Gastrocnemius medialis (tissue), 4 donors: ENCODE measurements at regions not wholly inside any gene's neighbourhood (a gene's known extent, or its start where the extent isn't known, plus 50 kb on each side); places are given as distances from the start of the nearest gene placed in this dataset.
"Not testable (repeated sequence)": the region's sequence is repeated elsewhere in the genome, so short reads cannot be mapped to it uniquely, and the experiment has no call there.

Source experiments
- ATAC-seq, 2 donors: fragments of 150-250 bp; one replicate each; pipeline ENCODE4 v1.9.1; 2016
- DNase-seq, 2 donors: peaks; one replicate each; pipeline ENCODE4 v3.0.0-alpha.2; 2019
- H3K27ac ChIP-seq, 4 donors: fragments of 200-600 bp; sonication (generic); 1 replicate in 1 of 4; 2 replicates in 3 of 4; pipeline ENCODE4 v1.5.1; 2016 to 2018; ENCODE audit warnings: mild to moderate bottlenecking in 2 of 4, moderate library complexity in 1 of 4
- H3K27me3 ChIP-seq, 3 donors: fragments of 200-600 bp; sonication (generic) in 2 of 3; 1 replicate in 1 of 3; 2 replicates in 2 of 3; pipeline versions ENCODE4 v1.5.1 to v1.6.0; 2016 to 2019; ENCODE audit warnings: mild to moderate bottlenecking in 1 of 3, moderate library complexity in 1 of 3
- H3K36me3 ChIP-seq, 2 donors: fragments of 200-600 bp; sonication (generic) in 1 of 2; one replicate each; pipeline ENCODE4 v1.5.1; 2017 to 2018
- H3K4me1 ChIP-seq, 2 donors: fragments of 200-600 bp; sonication (generic) in 1 of 2; one replicate each; pipeline ENCODE4 v1.5.1; 2016 to 2017; ENCODE audit warnings: mild to moderate bottlenecking in 2 of 2
- H3K4me3 ChIP-seq, 4 donors: fragments of 200-600 bp; sonication (generic) in 3 of 4; 1 replicate in 1 of 4; 2 replicates in 3 of 4; pipeline ENCODE4 v1.5.1; 2016 to 2019; ENCODE audit warnings: mild to moderate bottlenecking in 2 of 4
- H3K9me3 ChIP-seq, 3 donors: fragments of 200-600 bp; sonication (generic) in 2 of 3; 1 replicate in 1 of 3; 2 replicates in 2 of 3; pipeline ENCODE4 v1.5.1; 2016 to 2019
- POLR2A ChIP-seq, 2 donors: fragments of 450-650 bp; IDR thresholded peaks; one replicate each; pipeline ENCODE4 v1.6.1; 2017; ENCODE audit warnings: antibody characterized with exemption in 2 of 2, mild to moderate bottlenecking in 2 of 2, moderate library complexity in 2 of 2
- in situ Hi-C, 4 donors: fragments of 200-750 bp; cut with MboI; loops; one replicate each; pipeline versions ENCODE4 v1.15.0 to v1.8.0; 2017; ENCODE audit warnings: low sequenced_read_pairs in 4 of 4
- intact Hi-C: fragments of 100-400 bp; cut with DNase I; formaldehyde crosslinking; loops from one replicate; pipeline ENCODE4 v1.15.1; 2023; ENCODE audit warnings: low total_unique reads
- TF ChIP-seq, protein P1 (sequence below), 5 experiments: fragments of 450-650 bp in 3 of 5; fragments of 200-600 bp in 2 of 5; sonication (generic) in 2 of 5; IDR thresholded peaks in 4 of 5; conservative IDR thresholded peaks in 1 of 5; 1 replicate in 4 of 5; 2 replicates in 1 of 5; pipeline ENCODE4 v1.5.1; 2016 to 2019; ENCODE audit warnings: antibody characterized with exemption in 5 of 5, mild to moderate bottlenecking in 3 of 5, moderate library complexity in 3 of 5

DNA sequence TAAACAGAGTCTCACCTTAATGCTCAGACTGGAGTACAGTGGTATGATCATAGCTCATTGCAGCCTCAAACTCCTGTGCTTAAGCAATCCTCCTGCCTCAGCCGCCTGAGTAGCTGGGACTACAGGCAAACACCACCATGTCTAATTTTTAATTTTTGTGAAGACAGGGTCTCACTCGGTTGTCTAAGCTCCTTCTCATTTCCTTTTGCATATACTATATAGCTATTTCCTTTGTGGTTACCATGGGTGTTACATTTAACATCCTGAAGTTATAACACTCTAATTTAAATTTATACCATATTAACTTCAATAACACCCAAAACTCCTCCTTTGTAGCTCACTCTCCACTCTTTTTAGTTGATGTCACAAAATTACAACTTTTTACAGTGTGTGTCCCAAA is 114.3 kb downstream of the DCK start:
- Histone ChIP-seq H3K4me3 (no peak overlapping the region), H3K9me3 (no peaks in the 10 kb centered on the region), H3K27ac (no peak overlapping the region), H3K36me3 (no peaks in the 10 kb centered on the region), H3K4me1 (no peaks in the 10 kb centered on the region), H3K27me3 (no peaks in the 10 kb centered on the region)
- ATAC-seq (no peak), DNase-seq (no peak)
- no peak for TF ChIP-seq POLR2A (IDR thresholded peaks at IDR 0.05)
- TF ChIP-seq, protein P1, sequence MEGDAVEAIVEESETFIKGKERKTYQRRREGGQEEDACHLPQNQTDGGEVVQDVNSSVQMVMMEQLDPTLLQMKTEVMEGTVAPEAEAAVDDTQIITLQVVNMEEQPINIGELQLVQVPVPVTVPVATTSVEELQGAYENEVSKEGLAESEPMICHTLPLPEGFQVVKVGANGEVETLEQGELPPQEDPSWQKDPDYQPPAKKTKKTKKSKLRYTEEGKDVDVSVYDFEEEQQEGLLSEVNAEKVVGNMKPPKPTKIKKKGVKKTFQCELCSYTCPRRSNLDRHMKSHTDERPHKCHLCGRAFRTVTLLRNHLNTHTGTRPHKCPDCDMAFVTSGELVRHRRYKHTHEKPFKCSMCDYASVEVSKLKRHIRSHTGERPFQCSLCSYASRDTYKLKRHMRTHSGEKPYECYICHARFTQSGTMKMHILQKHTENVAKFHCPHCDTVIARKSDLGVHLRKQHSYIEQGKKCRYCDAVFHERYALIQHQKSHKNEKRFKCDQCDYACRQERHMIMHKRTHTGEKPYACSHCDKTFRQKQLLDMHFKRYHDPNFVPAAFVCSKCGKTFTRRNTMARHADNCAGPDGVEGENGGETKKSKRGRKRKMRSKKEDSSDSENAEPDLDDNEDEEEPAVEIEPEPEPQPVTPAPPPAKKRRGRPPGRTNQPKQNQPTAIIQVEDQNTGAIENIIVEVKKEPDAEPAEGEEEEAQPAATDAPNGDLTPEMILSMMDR (IDR thresholded peaks at IDR 0.05 in 4 of 5, conservative IDR thresholded peaks at IDR 0.05 in 1 of 5): no peak
- in situ Hi-C loops (no loop called here), intact Hi-C loops (no loop called here)

DNA sequence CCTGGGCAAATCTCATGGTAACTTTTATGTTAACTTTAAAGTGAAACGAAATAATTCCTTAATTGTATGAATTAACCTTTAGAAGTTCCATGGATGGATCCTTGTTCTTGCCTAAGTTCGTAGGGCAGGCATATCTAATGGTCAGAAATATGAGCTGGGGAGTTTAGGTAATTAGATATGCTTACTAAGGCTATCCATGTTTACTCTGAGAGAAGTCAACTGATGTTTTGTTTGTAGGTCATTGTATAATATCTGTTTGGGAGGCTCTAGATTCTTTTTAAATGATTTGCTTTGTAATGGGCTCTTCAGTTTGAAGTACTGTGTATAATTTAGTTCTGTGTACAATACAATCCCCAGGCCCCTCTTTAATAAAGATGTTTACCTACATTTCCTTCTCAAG is 117.0 kb downstream of the DCK start:
- ATAC-seq (no peak), DNase-seq (no peak)
- Histone ChIP-seq H3K27me3 (no peaks in the 10 kb centered on the region), H3K36me3 (no peaks in the 10 kb centered on the region), H3K4me1 (no peaks in the 10 kb centered on the region), H3K4me3 (no peak overlapping the region), H3K27ac (no peak overlapping the region), H3K9me3 (no peaks in the 10 kb centered on the region)
- intact Hi-C loops (no loop called here), in situ Hi-C loops (no loop called here)
- no peak for TF ChIP-seq POLR2A (IDR thresholded peaks at IDR 0.05)
- TF ChIP-seq, protein P1 (IDR thresholded peaks at IDR 0.05 in 4 of 5, conservative IDR thresholded peaks at IDR 0.05 in 1 of 5): no peak

DNA sequence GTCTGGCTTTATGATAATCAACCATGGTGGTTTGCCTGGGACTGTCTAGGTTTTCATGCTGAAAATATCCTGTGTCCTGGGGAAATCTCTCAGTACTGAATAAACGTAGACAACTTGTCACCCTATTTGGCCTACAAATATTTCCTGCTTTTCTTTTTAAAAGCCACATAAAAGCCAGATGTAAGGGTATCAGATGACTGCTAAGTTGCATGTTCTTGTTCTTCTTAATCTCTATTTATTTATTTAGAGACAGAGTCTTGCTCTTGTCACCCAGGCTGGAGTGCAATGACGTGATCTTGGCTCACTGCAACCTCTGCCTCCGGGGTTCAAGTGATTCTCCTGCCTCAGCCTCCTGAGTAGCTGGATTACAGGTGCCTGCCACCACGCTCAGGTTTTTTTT is 117.7 kb downstream of the DCK start:
- H3K9me3 ChIP-seq, intact Hi-C loops, ATAC-seq, H3K27ac ChIP-seq, H3K36me3 ChIP-seq, H3K27me3 ChIP-seq, DNase-seq, H3K4me1 ChIP-seq, in situ Hi-C loops, H3K4me3 ChIP-seq: not testable (repeated sequence)

DNA sequence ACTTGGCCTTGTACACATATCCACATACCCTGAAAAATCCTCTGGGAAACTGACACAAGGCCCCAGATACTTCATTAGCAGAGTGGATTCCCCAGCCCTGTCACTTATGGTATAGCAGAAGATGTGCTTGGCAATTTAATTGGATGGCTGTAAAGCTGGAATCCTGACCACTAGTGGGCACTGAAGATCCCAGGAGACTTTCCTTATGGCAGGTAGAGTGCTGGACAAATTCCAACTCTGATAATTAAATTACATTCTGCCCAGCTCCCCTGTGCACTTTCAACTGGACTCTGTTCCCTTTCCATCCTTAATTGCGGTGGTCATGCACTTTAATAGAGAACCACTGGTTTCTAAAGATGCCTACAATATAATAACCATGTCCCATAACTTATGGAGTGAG is 119.8 kb downstream of the DCK start:
- in situ Hi-C loops (no loop called here), intact Hi-C loops (no loop called here)
- Histone ChIP-seq H3K27ac (no peak overlapping the region), H3K4me1 (no peaks in the 10 kb centered on the region), H3K36me3 (no peaks in the 10 kb centered on the region), H3K9me3 (no peaks in the 10 kb centered on the region), H3K4me3 (no peak overlapping the region), H3K27me3 (no peaks in the 10 kb centered on the region)
- DNase-seq: no peak
- no peak for ATAC-seq
- TF ChIP-seq, protein P1 (IDR thresholded peaks at IDR 0.05 in 4 of 5, conservative IDR thresholded peaks at IDR 0.05 in 1 of 5): no peak
- no peak for TF ChIP-seq POLR2A (IDR thresholded peaks at IDR 0.05)

DNA sequence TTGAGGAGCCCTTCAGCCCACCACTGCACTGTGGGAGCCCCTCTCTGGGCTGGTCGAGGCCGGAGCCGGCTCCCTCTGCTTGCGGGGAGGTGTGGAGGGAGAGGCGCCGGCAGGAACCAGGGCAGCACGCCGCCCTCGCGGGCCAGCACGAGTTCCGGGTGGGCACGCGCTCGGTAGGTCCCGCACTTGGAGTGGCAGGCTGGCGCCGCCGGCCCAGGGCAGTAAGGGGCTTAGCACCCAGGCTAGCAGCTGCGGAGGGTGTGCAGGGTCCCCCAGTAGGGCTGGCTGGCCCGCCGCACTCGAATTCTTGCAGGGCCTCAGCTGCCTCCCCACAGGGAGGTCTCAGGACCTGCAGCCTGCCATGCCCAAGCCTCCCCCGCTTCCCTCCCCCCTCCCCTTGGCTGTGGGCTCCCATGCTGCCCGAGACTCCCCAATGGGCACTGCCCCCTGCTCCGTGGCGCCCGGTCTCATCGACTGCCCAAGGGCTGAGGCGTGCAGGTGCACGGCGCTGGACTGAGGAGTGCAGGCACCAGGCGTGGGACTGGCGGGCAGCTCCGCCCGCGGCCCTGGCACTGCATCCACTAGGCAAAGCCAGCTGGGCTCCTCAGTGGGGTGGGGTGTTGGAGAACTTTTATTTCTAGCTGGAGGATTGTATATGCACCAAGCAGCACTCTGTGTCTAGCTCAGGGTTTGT is 127.5 kb downstream of the DCK start:
- no peak overlapping the region for H3K27ac ChIP-seq
- H3K4me3 ChIP-seq: no peak overlapping the region
- in situ Hi-C loops: no loop called here
- no peak for TF ChIP-seq POLR2A (IDR thresholded peaks at IDR 0.05)
- TF ChIP-seq, protein P1 (IDR thresholded peaks at IDR 0.05 in 4 of 5, conservative IDR thresholded peaks at IDR 0.05 in 1 of 5): no peak
- no peaks in the 10 kb centered on the region for H3K36me3 ChIP-seq
- intact Hi-C loops: no loop called here
- no peaks in the 10 kb centered on the region for H3K27me3 ChIP-seq
- H3K9me3 ChIP-seq: no peaks in the 10 kb centered on the region
- no peak for DNase-seq
- H3K4me1 ChIP-seq: no peaks in the 10 kb centered on the region
- no peak for ATAC-seq
